Activated B cell treated with CpG ODN at 0.5 μM for 24 hours (primary cell): ENCODE measurements at regions not wholly inside any gene's neighbourhood (a gene's known extent, or its start where the extent isn't known, plus 50 kb on each side); places are given as distances from the start of the nearest gene placed in this dataset.

Experiments
- ATAC-seq: fragments of 200-7000 bp; cut with Tn5 transposase; one replicate; pipeline ENCODE4 v1.10.0; 2021; ENCODE audit warnings: low read depth, mild to moderate bottlenecking, moderate library complexity
- CTCF ChIA-PET: fragments of 350-600 bp; sonication (Branson Sonifier 250); formaldehyde crosslinking; loops from one replicate; lab custom pipeline; 2021; ENCODE audit warnings: antibody characterized with exemption; lab: Charles Lee
- POLR2A ChIA-PET: fragments of 350-600 bp; sonication (Branson Sonifier 250); formaldehyde crosslinking; loops from one replicate; lab custom pipeline; 2021; ENCODE audit warnings: antibody characterized with exemption; lab: Charles Lee
- DNase-seq: peaks from one replicate; pipeline ENCODE4 v3.0.0; 2022
- H3K27ac Mint-ChIP-seq: one replicate; pipeline ENCODE4 v1.8.0; 2020; ENCODE audit warnings: mixed read lengths
- H3K27me3 Mint-ChIP-seq: one replicate; pipeline ENCODE4 v1.8.0; 2021; ENCODE audit warnings: mixed read lengths
- H3K36me3 Mint-ChIP-seq: one replicate; pipeline ENCODE4 v1.8.0; 2021; ENCODE audit warnings: low read depth, mixed read lengths
- H3K4me1 Mint-ChIP-seq: one replicate; pipeline ENCODE4 v1.8.0; 2021; ENCODE audit warnings: mixed read lengths
- H3K4me3 Mint-ChIP-seq: one replicate; pipeline ENCODE4 v1.8.0; 2020; ENCODE audit warnings: mild to moderate bottlenecking, mixed read lengths
- H3K9me3 Mint-ChIP-seq: one replicate; pipeline ENCODE4 v1.8.0; 2020; ENCODE audit warnings: mixed read lengths
- intact Hi-C: fragments of 100-400 bp; cut with micrococcal nuclease; formaldehyde crosslinking; loops from one replicate; pipeline ENCODE4 v1.15.1; 2024
- TF ChIP-seq, protein P1 (sequence below): fragments of 200-600 bp; IDR thresholded peaks from one replicate; pipeline ENCODE4 v1.8.0; 2022; ENCODE audit warnings: antibody characterized with exemption, mild to moderate bottlenecking

DNA sequence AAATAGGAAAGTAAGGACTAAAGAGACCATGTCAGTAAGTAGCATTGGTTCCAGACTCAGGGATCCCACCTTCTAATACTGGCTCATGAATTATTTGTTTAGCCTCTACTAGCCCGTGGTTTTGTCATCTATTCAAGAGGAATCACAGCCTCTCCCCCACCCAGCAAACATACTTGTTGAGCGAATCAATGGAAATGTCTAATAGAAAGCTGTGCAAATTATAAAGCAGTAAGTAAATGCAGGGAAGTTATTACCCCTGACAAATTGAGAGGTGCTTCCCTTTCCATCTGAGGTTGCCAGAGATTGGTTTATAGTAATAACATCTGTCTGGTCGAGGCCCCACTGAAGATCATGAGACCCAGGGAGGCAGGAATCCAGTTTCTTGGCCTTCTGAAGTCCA lies 219.3 kb upstream of the OSR1 start:
- TF ChIP-seq, protein P1, sequence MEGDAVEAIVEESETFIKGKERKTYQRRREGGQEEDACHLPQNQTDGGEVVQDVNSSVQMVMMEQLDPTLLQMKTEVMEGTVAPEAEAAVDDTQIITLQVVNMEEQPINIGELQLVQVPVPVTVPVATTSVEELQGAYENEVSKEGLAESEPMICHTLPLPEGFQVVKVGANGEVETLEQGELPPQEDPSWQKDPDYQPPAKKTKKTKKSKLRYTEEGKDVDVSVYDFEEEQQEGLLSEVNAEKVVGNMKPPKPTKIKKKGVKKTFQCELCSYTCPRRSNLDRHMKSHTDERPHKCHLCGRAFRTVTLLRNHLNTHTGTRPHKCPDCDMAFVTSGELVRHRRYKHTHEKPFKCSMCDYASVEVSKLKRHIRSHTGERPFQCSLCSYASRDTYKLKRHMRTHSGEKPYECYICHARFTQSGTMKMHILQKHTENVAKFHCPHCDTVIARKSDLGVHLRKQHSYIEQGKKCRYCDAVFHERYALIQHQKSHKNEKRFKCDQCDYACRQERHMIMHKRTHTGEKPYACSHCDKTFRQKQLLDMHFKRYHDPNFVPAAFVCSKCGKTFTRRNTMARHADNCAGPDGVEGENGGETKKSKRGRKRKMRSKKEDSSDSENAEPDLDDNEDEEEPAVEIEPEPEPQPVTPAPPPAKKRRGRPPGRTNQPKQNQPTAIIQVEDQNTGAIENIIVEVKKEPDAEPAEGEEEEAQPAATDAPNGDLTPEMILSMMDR, result no peak
- no peak overlapping the region for H3K4me3 Mint-ChIP-seq
- ChIA-PET CTCF (no interaction called here), POLR2A (no interaction called here)
- H3K27me3 Mint-ChIP-seq, result peaks cover 13% of the 10 kb centered on the region
- no peaks in the 10 kb centered on the region for H3K36me3 Mint-ChIP-seq
- H3K27ac Mint-ChIP-seq, result no peak overlapping the region
- no peaks in the 10 kb centered on the region for H3K4me1 Mint-ChIP-seq
- no peaks in the 10 kb centered on the region for H3K9me3 Mint-ChIP-seq
- intact Hi-C loops, result no loop called here
- ATAC-seq (no peak), DNase-seq (no peak)

DNA sequence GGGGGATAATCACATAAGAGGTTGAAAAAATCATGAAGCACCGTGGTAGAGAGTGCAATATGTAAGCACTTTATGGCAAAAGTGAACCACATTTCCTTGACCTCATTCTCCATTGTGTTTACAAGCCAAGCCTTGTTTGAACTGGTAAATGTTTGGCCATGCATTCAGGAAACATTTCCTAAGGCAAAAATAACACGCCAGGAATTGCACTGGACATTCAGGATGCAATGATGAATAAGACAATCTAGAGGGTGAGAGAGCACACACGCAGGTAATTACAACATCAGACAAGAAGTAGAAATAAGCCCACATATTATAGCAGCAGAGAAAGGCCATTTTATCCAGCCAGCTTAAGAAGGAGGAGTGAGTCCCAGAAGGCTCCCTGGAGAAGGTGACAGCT lies 218.0 kb upstream of the OSR1 start:
- intact Hi-C loops, result no loop called here
- Mint-ChIP-seq H3K9me3 (no peaks in the 10 kb centered on the region), H3K4me1 (no peaks in the 10 kb centered on the region), H3K4me3 (no peak overlapping the region), H3K27ac (no peak overlapping the region), H3K36me3 (no peaks in the 10 kb centered on the region), H3K27me3 (peaks cover 13% of the 10 kb centered on the region)
- TF ChIP-seq, protein P1, result no peak
- ChIA-PET CTCF (no interaction called here), POLR2A (no interaction called here)
- DNase-seq (no peak), ATAC-seq (no peak)

DNA sequence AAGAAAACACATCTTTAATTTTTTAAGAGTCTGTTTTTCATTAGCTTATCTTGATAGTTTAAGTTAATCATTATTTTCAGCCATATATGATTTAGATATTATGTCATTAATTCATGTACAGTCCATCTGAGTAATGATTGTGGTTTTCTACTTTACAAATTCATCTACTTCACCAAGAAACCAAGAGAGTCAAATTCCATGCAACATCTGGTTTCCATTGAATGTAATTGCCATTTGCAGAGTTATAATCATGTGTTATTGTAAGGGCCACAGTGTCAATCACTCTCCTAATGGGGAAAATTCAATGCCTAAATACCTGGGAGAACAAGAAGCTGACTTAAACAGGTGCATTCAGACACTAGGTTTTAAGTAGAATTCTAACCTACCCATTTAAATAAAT lies 217.2 kb upstream of the OSR1 start:
- TF ChIP-seq, protein P1, result no peak
- POLR2A ChIA-PET, result no interaction called here
- no peak for DNase-seq

DNA sequence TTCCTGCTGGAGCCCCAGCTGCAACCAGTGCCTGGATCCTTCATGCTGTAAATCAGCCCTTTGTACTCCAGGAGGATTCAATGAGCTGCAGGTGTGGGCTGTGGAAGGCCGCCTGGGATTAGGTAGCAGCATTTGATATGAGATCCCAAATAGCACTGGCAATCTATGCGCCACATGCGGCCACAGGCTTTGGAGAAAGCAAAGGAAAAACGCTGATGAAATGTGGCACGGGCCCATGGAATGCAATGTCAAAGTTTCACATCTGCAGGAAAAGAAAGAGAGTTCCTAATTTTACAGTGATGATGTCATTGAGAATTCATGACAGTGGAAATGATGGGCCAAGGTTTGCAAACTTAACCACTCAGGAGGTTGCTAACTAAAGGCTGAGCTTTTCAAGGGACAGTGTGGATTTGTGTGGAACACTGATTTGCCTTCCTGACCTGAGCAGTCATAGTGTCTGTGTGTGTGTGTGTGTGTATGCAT lies 216.4 kb upstream of the OSR1 start:
- CTCF ChIA-PET, result interaction anchor here (0.6 kb wide), 1 partner anchor 63 kb away, joined by 3 read pairs; no protein-coding TSS in a partner anchor
- no peaks in the 10 kb centered on the region for H3K36me3 Mint-ChIP-seq
- no peak overlapping the region for H3K4me3 Mint-ChIP-seq
- TF ChIP-seq, protein P1, result no peak
- ATAC-seq (no peak), DNase-seq (no peak)
- intact Hi-C loops, result no loop called here
- H3K27ac Mint-ChIP-seq, result no peak overlapping the region
- H3K4me1 Mint-ChIP-seq, result no peaks in the 10 kb centered on the region
- peaks cover 4% of the 10 kb centered on the region for H3K27me3 Mint-ChIP-seq
- POLR2A ChIA-PET, result no interaction called here
- H3K9me3 Mint-ChIP-seq, result no peaks in the 10 kb centered on the region

More for the DNA sequence above, 217.2 kb upstream of the OSR1 start:
- H3K36me3 Mint-ChIP-seq, result no peaks in the 10 kb centered on the region
- ATAC-seq, result no peak
- no peaks in the 10 kb centered on the region for H3K9me3 Mint-ChIP-seq
- CTCF ChIA-PET, result interaction anchor here (0.6 kb wide), 1 partner anchor 63 kb away, joined by 3 read pairs; no protein-coding TSS in a partner anchor
- H3K4me1 Mint-ChIP-seq, result no peaks in the 10 kb centered on the region
- intact Hi-C loops, result no loop called here
- H3K4me3 Mint-ChIP-seq, result no peak overlapping the region
- no peak overlapping the region for H3K27ac Mint-ChIP-seq
- peaks cover 10% of the 10 kb centered on the region for H3K27me3 Mint-ChIP-seq

DNA sequence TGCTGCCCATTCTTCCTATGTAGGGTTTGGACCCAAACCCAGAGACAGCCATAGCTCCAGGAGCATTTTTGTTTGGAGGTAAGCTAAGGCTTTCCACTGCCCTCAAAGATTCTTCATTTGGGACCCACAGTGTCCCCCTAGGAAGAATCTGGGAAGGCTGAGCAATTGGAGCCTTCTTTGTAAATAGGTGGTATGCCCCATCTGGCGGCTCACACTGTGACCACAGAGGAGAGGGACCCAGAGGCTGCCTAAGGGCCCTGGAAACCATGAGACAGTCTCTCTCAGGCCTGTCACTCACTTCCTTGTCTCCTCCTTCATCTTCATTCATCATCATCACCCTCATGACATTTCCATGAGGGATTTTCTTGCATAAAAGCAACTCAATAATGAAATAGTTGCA lies 215.4 kb upstream of the OSR1 start:
- Mint-ChIP-seq H3K4me1 (no peaks in the 10 kb centered on the region), H3K27ac (no peak overlapping the region), H3K27me3 (no peaks in the 10 kb centered on the region), H3K36me3 (no peaks in the 10 kb centered on the region), H3K9me3 (no peaks in the 10 kb centered on the region), H3K4me3 (no peak overlapping the region)
- TF ChIP-seq, protein P1, result no peak
- intact Hi-C loops, result no loop called here
- ChIA-PET CTCF (no interaction called here), POLR2A (no interaction called here)
- no peak for ATAC-seq
- no peak for DNase-seq
